ENCODE measurements at regions not wholly inside any gene's neighbourhood (a gene's known extent, or its start where the extent isn't known, plus 50 kb on each side); places are given as distances from the start of the nearest gene placed in this dataset.

DNA sequence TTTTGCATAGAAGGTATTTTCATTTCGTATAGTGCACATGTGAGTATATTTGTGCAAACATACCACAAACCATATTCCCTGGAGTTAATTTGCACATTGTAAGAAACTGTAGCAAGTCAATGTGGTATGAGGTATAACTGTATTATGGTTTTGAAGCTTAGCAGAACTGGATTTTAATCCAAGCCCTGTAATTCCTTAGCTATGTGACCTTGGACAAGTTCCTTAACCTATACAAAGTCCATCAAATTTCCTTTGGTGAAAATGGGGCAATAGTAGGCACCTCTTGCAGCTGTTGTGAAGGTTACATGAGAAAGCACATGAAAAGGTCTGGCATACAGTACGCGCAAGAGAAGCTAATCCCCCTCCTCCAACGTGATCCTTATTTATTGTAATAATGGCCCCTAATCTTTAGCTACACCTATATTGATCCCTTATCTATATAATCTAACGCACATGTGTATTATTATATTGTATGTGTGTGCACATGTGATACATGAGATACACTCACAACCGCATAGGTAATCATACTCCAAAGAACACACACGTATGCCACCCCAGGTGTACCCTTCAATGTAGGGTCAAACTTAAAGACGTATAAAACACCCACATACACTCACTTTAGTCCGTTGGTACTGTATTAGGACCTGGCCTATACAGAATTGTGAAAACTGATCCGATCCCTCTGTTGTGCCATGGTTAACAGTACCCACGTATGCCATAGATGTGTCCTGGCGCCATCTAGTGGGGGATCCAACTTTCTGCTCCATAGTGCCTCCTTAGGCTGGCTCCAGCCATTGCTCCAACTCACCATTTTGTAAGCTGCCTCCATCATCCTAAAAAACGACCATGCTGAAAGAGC is 402.9 kb upstream of the SLC14A2 start:
- no peaks in the 10 kb centered on the region for H3K36me3 ChIP-seq (ENCODE audit: insufficient read depth)
- no peaks in the 10 kb centered on the region for H3K27me3 ChIP-seq (ENCODE audit: insufficient read depth, low read depth)
- no peaks in the 10 kb centered on the region for H3K4me1 ChIP-seq (ENCODE audit: low read depth, poor library complexity, severe bottlenecking)
- H3K79me2 ChIP-seq (ENCODE audit: insufficient read depth, low read depth) = no peaks in the 10 kb centered on the region
- H4K20me1 ChIP-seq (ENCODE audit: insufficient read depth) = no peaks in the 10 kb centered on the region
- H3K4me2 ChIP-seq = no peak overlapping the region
- no peak overlapping the region for H3K4me3 ChIP-seq (IDR thresholded peaks at IDR 0.05; ENCODE audit: insufficient read depth, low read depth, low read length)
- no peak overlapping the region for H3K27ac ChIP-seq
- H2AFZ ChIP-seq (ENCODE audit: low read depth) = peak overlapping the region; percentile 24; the same call in 1 of the 2 replicates
- peak; percentile 98 for TF ChIP-seq CTCF (conservative IDR thresholded peaks at IDR 0.05; ENCODE audit: low read depth, low read length)
- no peak overlapping the region for H3K9ac ChIP-seq

DNA sequence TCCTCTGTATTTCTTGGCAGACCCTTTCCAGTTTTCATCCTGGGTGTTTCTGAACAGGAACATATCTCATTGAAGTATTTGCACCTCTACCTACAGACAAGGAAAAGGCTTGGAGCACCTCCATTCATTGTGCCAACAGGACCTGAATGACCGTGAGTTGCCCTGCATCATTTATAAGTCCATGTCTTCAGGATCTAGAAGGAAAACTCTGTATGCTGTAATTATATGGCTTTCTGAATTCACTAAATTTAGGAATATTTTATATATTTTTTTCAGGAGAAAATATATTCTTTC is 402.3 kb upstream of the SLC14A2 start:
- Histone ChIP-seq H2AFZ (ENCODE audit: low read depth) (peak overlapping the region; percentile 24; the same call in 1 of the 2 replicates), H3K27me3 (ENCODE audit: insufficient read depth, low read depth) (no peaks in the 10 kb centered on the region), H3K4me3 (IDR thresholded peaks at IDR 0.05; ENCODE audit: insufficient read depth, low read depth, low read length) (no peak overlapping the region)

DNA sequence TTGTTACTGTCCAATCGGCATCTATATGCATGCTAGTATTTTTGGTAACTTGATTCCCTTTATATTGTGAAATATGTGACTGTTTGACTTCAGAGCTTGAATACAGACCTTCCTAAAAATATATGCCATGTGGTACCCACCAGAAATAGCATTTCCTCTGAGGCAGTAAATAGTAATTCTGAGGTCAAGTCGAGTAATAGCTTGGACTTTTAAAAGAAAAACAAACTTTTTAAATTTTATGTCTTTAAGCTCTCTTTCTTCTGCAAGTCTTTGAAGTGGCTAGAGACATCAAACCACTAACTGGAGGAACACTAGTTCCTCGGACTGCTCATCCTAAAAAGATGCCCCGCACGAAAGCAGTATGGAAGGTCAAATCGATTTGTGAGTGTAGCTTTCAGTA is 396.8 kb upstream of the SLC14A2 start:
- Histone ChIP-seq H3K79me2 (ENCODE audit: insufficient read depth, low read depth) (no peaks in the 10 kb centered on the region), H3K4me1 (ENCODE audit: low read depth, poor library complexity, severe bottlenecking) (no peaks in the 10 kb centered on the region), H4K20me1 (ENCODE audit: insufficient read depth) (no peaks in the 10 kb centered on the region), H3K4me2 (no peak overlapping the region), H3K4me3 (IDR thresholded peaks at IDR 0.05; ENCODE audit: insufficient read depth, low read depth, low read length) (no peak overlapping the region), H3K36me3 (ENCODE audit: insufficient read depth) (no peaks in the 10 kb centered on the region), H2AFZ (ENCODE audit: low read depth) (no peak overlapping the region), H3K27ac (no peak overlapping the region), H3K27me3 (ENCODE audit: insufficient read depth, low read depth) (no peaks in the 10 kb centered on the region), H3K9ac (no peak overlapping the region)
- no peak for TF ChIP-seq CTCF (conservative IDR thresholded peaks at IDR 0.05; ENCODE audit: low read depth, low read length)

More for the DNA sequence above, 402.3 kb upstream of the SLC14A2 start:
- Histone ChIP-seq H3K27ac (no peak overlapping the region), H3K9ac (no peak overlapping the region), H3K4me2 (no peak overlapping the region), H4K20me1 (ENCODE audit: insufficient read depth) (no peaks in the 10 kb centered on the region), H3K79me2 (ENCODE audit: insufficient read depth, low read depth) (no peaks in the 10 kb centered on the region), H3K4me1 (ENCODE audit: low read depth, poor library complexity, severe bottlenecking) (no peaks in the 10 kb centered on the region), H3K36me3 (ENCODE audit: insufficient read depth) (no peaks in the 10 kb centered on the region)
- peak; percentile 47 for TF ChIP-seq CTCF (conservative IDR thresholded peaks at IDR 0.05; ENCODE audit: low read depth, low read length)

GRCh38 chr18:45221363-45221762 is 393.9 kb upstream of the SLC14A2 start:
- no peak overlapping the region for H3K4me3 ChIP-seq (IDR thresholded peaks at IDR 0.05; ENCODE audit: insufficient read depth, low read depth, low read length)
- no peak overlapping the region for H2AFZ ChIP-seq (ENCODE audit: low read depth)
- H3K27ac ChIP-seq = no peak overlapping the region
- no peak overlapping the region for H3K4me2 ChIP-seq
- H3K36me3 ChIP-seq (ENCODE audit: insufficient read depth) = no peaks in the 10 kb centered on the region
- no peak for TF ChIP-seq CTCF (conservative IDR thresholded peaks at IDR 0.05; ENCODE audit: low read depth, low read length)
- no peaks in the 10 kb centered on the region for H3K4me1 ChIP-seq (ENCODE audit: low read depth, poor library complexity, severe bottlenecking)
- H3K79me2 ChIP-seq (ENCODE audit: insufficient read depth, low read depth) = no peaks in the 10 kb centered on the region
- no peak overlapping the region for H3K9ac ChIP-seq
- H3K27me3 ChIP-seq (ENCODE audit: insufficient read depth, low read depth) = no peaks in the 10 kb centered on the region
- no peaks in the 10 kb centered on the region for H4K20me1 ChIP-seq (ENCODE audit: insufficient read depth)

Measured in KMS-11 (cell line).